Gastrocnemius medialis (tissue), 4 donors: ENCODE measurements at regions not wholly inside any gene's neighbourhood (a gene's known extent, or its start where the extent isn't known, plus 50 kb on each side); places are given as distances from the start of the nearest gene placed in this dataset.

Experiments
- ATAC-seq, 2 donors: fragments of 150-250 bp; one replicate each; pipeline ENCODE4 v1.9.1; 2016
- DNase-seq, 2 donors: peaks; one replicate each; pipeline ENCODE4 v3.0.0-alpha.2; 2019
- H3K27ac ChIP-seq, 4 donors: fragments of 200-600 bp; sonication (generic); 1 replicate in 1 of 4; 2 replicates in 3 of 4; pipeline ENCODE4 v1.5.1; 2016 to 2018; ENCODE audit warnings: mild to moderate bottlenecking in 2 of 4, moderate library complexity in 1 of 4
- H3K27me3 ChIP-seq, 3 donors: fragments of 200-600 bp; sonication (generic) in 2 of 3; 1 replicate in 1 of 3; 2 replicates in 2 of 3; pipeline versions ENCODE4 v1.5.1 to v1.6.0; 2016 to 2019; ENCODE audit warnings: mild to moderate bottlenecking in 1 of 3, moderate library complexity in 1 of 3
- H3K36me3 ChIP-seq, 2 donors: fragments of 200-600 bp; sonication (generic) in 1 of 2; one replicate each; pipeline ENCODE4 v1.5.1; 2017 to 2018
- H3K4me1 ChIP-seq, 2 donors: fragments of 200-600 bp; sonication (generic) in 1 of 2; one replicate each; pipeline ENCODE4 v1.5.1; 2016 to 2017; ENCODE audit warnings: mild to moderate bottlenecking in 2 of 2
- H3K4me3 ChIP-seq, 4 donors: fragments of 200-600 bp; sonication (generic) in 3 of 4; 1 replicate in 1 of 4; 2 replicates in 3 of 4; pipeline ENCODE4 v1.5.1; 2016 to 2019; ENCODE audit warnings: mild to moderate bottlenecking in 2 of 4
- H3K9me3 ChIP-seq, 3 donors: fragments of 200-600 bp; sonication (generic) in 2 of 3; 1 replicate in 1 of 3; 2 replicates in 2 of 3; pipeline ENCODE4 v1.5.1; 2016 to 2019
- CTCF ChIP-seq, 5 experiments: fragments of 450-650 bp in 3 of 5; fragments of 200-600 bp in 2 of 5; sonication (generic) in 2 of 5; IDR thresholded peaks in 4 of 5; conservative IDR thresholded peaks in 1 of 5; 1 replicate in 4 of 5; 2 replicates in 1 of 5; pipeline ENCODE4 v1.5.1; 2016 to 2019; ENCODE audit warnings: antibody characterized with exemption in 5 of 5, mild to moderate bottlenecking in 3 of 5, moderate library complexity in 3 of 5
- POLR2A ChIP-seq, 2 donors: fragments of 450-650 bp; IDR thresholded peaks; one replicate each; pipeline ENCODE4 v1.6.1; 2017; ENCODE audit warnings: antibody characterized with exemption in 2 of 2, mild to moderate bottlenecking in 2 of 2, moderate library complexity in 2 of 2
- in situ Hi-C, 4 donors: fragments of 200-750 bp; cut with MboI; loops; one replicate each; pipeline versions ENCODE4 v1.15.0 to v1.8.0; 2017; ENCODE audit warnings: low sequenced_read_pairs in 4 of 4
- intact Hi-C: fragments of 100-400 bp; cut with DNase I; formaldehyde crosslinking; loops from one replicate; pipeline ENCODE4 v1.15.1; 2023; ENCODE audit warnings: low total_unique reads

- H3K9me3 ChIP-seq, result no peaks in the 10 kb centered on the region
- TF ChIP-seq POLR2A (IDR thresholded peaks at IDR 0.05), result no peak
- TF ChIP-seq CTCF (IDR thresholded peaks at IDR 0.05 in 4 of 5, conservative IDR thresholded peaks at IDR 0.05 in 1 of 5), result no peak
- H3K4me1 ChIP-seq, result no peaks in the 10 kb centered on the region
- H3K27ac ChIP-seq, result no peak overlapping the region
- ATAC-seq, result no peak
- in situ Hi-C loops, result no loop called here
- no peak overlapping the region for H3K4me3 ChIP-seq
- intact Hi-C loops, result no loop called here
- no peaks in the 10 kb centered on the region for H3K36me3 ChIP-seq
- DNase-seq, result no peak
- no peaks in the 10 kb centered on the region for H3K27me3 ChIP-seq
These were observed 787.3 kb downstream of the KCTD16 start for GRCh38 chr5:144958002-144958401.

- Histone ChIP-seq H3K9me3 (no peaks in the 10 kb centered on the region), H3K4me3 (no peak overlapping the region), H3K27ac (no peak overlapping the region), H3K36me3 (no peaks in the 10 kb centered on the region), H3K4me1 (no peaks in the 10 kb centered on the region), H3K27me3 (no peaks in the 10 kb centered on the region)
- TF ChIP-seq POLR2A (IDR thresholded peaks at IDR 0.05) (no peak), CTCF (IDR thresholded peaks at IDR 0.05 in 4 of 5, conservative IDR thresholded peaks at IDR 0.05 in 1 of 5) (no peak)
- no peak for DNase-seq
- intact Hi-C loops, result no loop called here
- in situ Hi-C loops, result no loop called here
- ATAC-seq, result no peak
These were observed 780.3 kb downstream of the KCTD16 start for GRCh38 chr5:144950996-144951395.

GRCh38 chr5:144947023-144947422 lies 776.4 kb downstream of the KCTD16 start:
- TF ChIP-seq POLR2A (IDR thresholded peaks at IDR 0.05) (no peak), CTCF (IDR thresholded peaks at IDR 0.05 in 4 of 5, conservative IDR thresholded peaks at IDR 0.05 in 1 of 5) (no peak)
- Histone ChIP-seq H3K36me3 (no peaks in the 10 kb centered on the region), H3K27me3 (no peaks in the 10 kb centered on the region), H3K27ac (no peak overlapping the region), H3K9me3 (no peaks in the 10 kb centered on the region), H3K4me1 (no peaks in the 10 kb centered on the region), H3K4me3 (no peak overlapping the region)
- intact Hi-C loops (no loop called here), in situ Hi-C loops (no loop called here)
- ATAC-seq (no peak), DNase-seq (no peak)

GRCh38 chr5:144945503-144945902 lies 774.8 kb downstream of the KCTD16 start:
- Histone ChIP-seq H3K27ac (no peak overlapping the region), H3K4me3 (no peak overlapping the region), H3K9me3 (no peaks in the 10 kb centered on the region), H3K36me3 (no peaks in the 10 kb centered on the region), H3K27me3 (no peaks in the 10 kb centered on the region), H3K4me1 (no peaks in the 10 kb centered on the region)
- intact Hi-C loops, result no loop called here
- ATAC-seq, result no peak
- DNase-seq, result no peak
- TF ChIP-seq POLR2A (IDR thresholded peaks at IDR 0.05) (no peak), CTCF (IDR thresholded peaks at IDR 0.05 in 4 of 5, conservative IDR thresholded peaks at IDR 0.05 in 1 of 5) (no peak)
- in situ Hi-C loops, result no loop called here

GRCh38 chr5:144944936-144945335 lies 774.3 kb downstream of the KCTD16 start:
- in situ Hi-C loops (no loop called here), intact Hi-C loops (no loop called here)
- Histone ChIP-seq H3K27ac (no peak overlapping the region), H3K9me3 (no peaks in the 10 kb centered on the region), H3K4me1 (no peaks in the 10 kb centered on the region), H3K27me3 (no peaks in the 10 kb centered on the region), H3K36me3 (no peaks in the 10 kb centered on the region), H3K4me3 (no peak overlapping the region)
- DNase-seq (no peak), ATAC-seq (no peak)
- TF ChIP-seq CTCF (IDR thresholded peaks at IDR 0.05 in 4 of 5, conservative IDR thresholded peaks at IDR 0.05 in 1 of 5) (no peak), POLR2A (IDR thresholded peaks at IDR 0.05) (no peak)
